Esophagus muscularis mucosa (tissue), 4 donors: ENCODE measurements at regions not wholly inside any gene's neighbourhood (a gene's known extent, or its start where the extent isn't known, plus 50 kb on each side); places are given as distances from the start of the nearest gene placed in this dataset.

Source experiments
- DNase-seq: peaks from one replicate; pipeline ENCODE4 v3.0.0-alpha.2; 2017; ENCODE audit errors: extremely low spot score
- H3K27ac ChIP-seq, 4 donors: fragments of 200-600 bp; sonication (generic); replicated peaks in 1 of 4; 1 replicate in 3 of 4; 2 replicates in 1 of 4; pipeline ENCODE4 v1.5.1; 2016 to 2019; ENCODE audit warnings: mild to moderate bottlenecking in 1 of 4
- H3K27me3 ChIP-seq, 4 donors: fragments of 200-600 bp; sonication (generic); one replicate each; pipeline versions ENCODE4 v1.5.1 to v1.6.0; 2016 to 2019
- H3K36me3 ChIP-seq, 4 donors: fragments of 200-600 bp; sonication (generic); one replicate each; pipeline ENCODE4 v1.5.1; 2016 to 2019
- H3K4me1 ChIP-seq, 4 donors: fragments of 200-600 bp; sonication (generic); one replicate each; pipeline ENCODE4 v1.5.1; 2016 to 2019
- H3K4me3 ChIP-seq, 4 donors: fragments of 200-600 bp; sonication (generic); 1 replicate in 2 of 4; 2 replicates in 2 of 4; pipeline ENCODE4 v1.5.1; 2016 to 2019; ENCODE audit warnings: mild to moderate bottlenecking in 4 of 4, moderate library complexity in 1 of 4
- H3K9me3 ChIP-seq, 4 donors: fragments of 200-600 bp; sonication (generic); 1 replicate in 3 of 4; 2 replicates in 1 of 4; pipeline ENCODE4 v1.5.1; 2016 to 2019
- CTCF ChIP-seq, 3 experiments: fragments of 200-600 bp in 2 of 3; fragments of 450-650 bp in 1 of 3; sonication (generic) in 2 of 3; IDR thresholded peaks; one replicate each; pipeline ENCODE4 v1.5.1; 2017 to 2019; ENCODE audit warnings: antibody characterized with exemption in 3 of 3, mild to moderate bottlenecking in 2 of 3, moderate library complexity in 1 of 3
- EP300 ChIP-seq: sonication (generic); formaldehyde crosslinking; IDR thresholded peaks from one replicate; pipeline ENCODE4 v1.6.1; 2017; ENCODE audit warnings: antibody characterized with exemption
- POLR2A ChIP-seq: fragments of 450-650 bp; IDR thresholded peaks from one replicate; pipeline ENCODE4 v1.6.1; 2017; ENCODE audit warnings: antibody characterized with exemption, moderate library complexity, mild to moderate bottlenecking, low read depth
- POLR2AphosphoS5 ChIP-seq, 2 donors: sonication (generic); formaldehyde crosslinking; IDR thresholded peaks; one replicate each; pipeline ENCODE4 v1.6.1; 2017; ENCODE audit warnings: antibody characterized with exemption in 2 of 2
- WGBS: methylation state at CpG from one replicate; pipeline ENCODE4 v1.1.5; 2018; 5-methylcytosine and 5-hydroxymethylcytosine counted together
- intact Hi-C: fragments of 100-400 bp; cut with DNase I; formaldehyde crosslinking; loops from one replicate; pipeline ENCODE4 v1.15.1; 2023

GRCh38 chr2:122651236-122651635 lies 895.8 kb downstream of the TSN start:
- Histone ChIP-seq H3K36me3 (no peaks in the 10 kb centered on the region), H3K4me1 (no peaks in the 10 kb centered on the region), H3K4me3 (no peak overlapping the region), H3K27me3 (no peaks in the 10 kb centered on the region), H3K9me3 (no peaks in the 10 kb centered on the region), H3K27ac (no peak overlapping the region)
- intact Hi-C loops: no loop called here
- no peak for DNase-seq
- TF ChIP-seq POLR2A (no peak), CTCF (IDR thresholded peaks at IDR 0.05) (no peak), EP300 (no peak), POLR2AphosphoS5 (IDR thresholded peaks at IDR 0.05) (no peak)
- 68% methylated on average over 2 of the region's 2 CpGs for WGBS

DNA sequence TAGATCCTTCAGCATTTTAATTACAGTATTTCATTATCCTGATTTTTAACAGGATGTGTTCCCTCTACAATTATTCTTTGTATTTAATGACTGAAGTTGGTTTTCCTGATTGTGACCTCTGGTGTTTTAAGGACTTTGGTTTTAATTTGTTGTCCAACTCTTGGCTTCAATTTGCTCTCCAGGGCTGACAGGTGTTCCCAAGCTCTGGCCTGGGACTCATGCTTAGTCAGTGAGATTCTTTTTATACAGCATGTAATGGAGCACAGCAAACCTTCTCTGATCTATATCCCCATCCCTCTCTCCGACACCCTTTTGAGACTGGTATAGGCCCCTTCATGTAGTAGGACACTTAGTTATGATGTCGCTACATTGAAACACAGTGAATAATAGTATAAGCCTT lies 896.3 kb downstream of the TSN start:
- no peak for DNase-seq
- H3K36me3 ChIP-seq: no peaks in the 10 kb centered on the region
- no peak for TF ChIP-seq POLR2A
- no peak for TF ChIP-seq POLR2AphosphoS5 (IDR thresholded peaks at IDR 0.05)
- no peaks in the 10 kb centered on the region for H3K9me3 ChIP-seq
- H3K27ac ChIP-seq: no peak overlapping the region
- no peaks in the 10 kb centered on the region for H3K4me1 ChIP-seq
- H3K27me3 ChIP-seq: no peaks in the 10 kb centered on the region
- H3K4me3 ChIP-seq: no peak overlapping the region
- intact Hi-C loops: no loop called here
- 100% methylated on average over 2 of the region's 2 CpGs for WGBS

- no peak for DNase-seq
- H3K36me3 ChIP-seq: no peaks in the 10 kb centered on the region
- TF ChIP-seq POLR2A: no peak
- TF ChIP-seq CTCF (IDR thresholded peaks at IDR 0.05): no peak
- TF ChIP-seq EP300: no peak
- no peak for TF ChIP-seq POLR2AphosphoS5 (IDR thresholded peaks at IDR 0.05)
- H3K4me1 ChIP-seq: no peaks in the 10 kb centered on the region
- H3K27me3 ChIP-seq: no peaks in the 10 kb centered on the region
- intact Hi-C loops: no loop called here
- no peaks in the 10 kb centered on the region for H3K9me3 ChIP-seq
- H3K4me3 ChIP-seq: no peak overlapping the region
- no peak overlapping the region for H3K27ac ChIP-seq
- WGBS: 70% methylated on average over 3 of the region's 3 CpGs
Measured at GRCh38 chr2:122652670-122653069, 897.2 kb downstream of the TSN start.

GRCh38 chr2:122656403-122656802 lies 901.0 kb downstream of the TSN start:
- Histone ChIP-seq H3K36me3 (no peaks in the 10 kb centered on the region), H3K27ac (no peak overlapping the region), H3K9me3 (no peaks in the 10 kb centered on the region), H3K27me3 (peaks cover 0 to 11% (median 0%) of the 10 kb centered on the region in 4 donors), H3K4me3 (no peak overlapping the region), H3K4me1 (peaks cover 0 to 6% (median 0%) of the 10 kb centered on the region in 4 donors)
- 93% methylated on average over 3 of the region's 3 CpGs for WGBS
- intact Hi-C loops: no loop called here
- TF ChIP-seq CTCF (IDR thresholded peaks at IDR 0.05): no peak
- TF ChIP-seq POLR2AphosphoS5 (IDR thresholded peaks at IDR 0.05): no peak
- no peak for TF ChIP-seq EP300
- no peak for TF ChIP-seq POLR2A
- DNase-seq: no peak

DNA sequence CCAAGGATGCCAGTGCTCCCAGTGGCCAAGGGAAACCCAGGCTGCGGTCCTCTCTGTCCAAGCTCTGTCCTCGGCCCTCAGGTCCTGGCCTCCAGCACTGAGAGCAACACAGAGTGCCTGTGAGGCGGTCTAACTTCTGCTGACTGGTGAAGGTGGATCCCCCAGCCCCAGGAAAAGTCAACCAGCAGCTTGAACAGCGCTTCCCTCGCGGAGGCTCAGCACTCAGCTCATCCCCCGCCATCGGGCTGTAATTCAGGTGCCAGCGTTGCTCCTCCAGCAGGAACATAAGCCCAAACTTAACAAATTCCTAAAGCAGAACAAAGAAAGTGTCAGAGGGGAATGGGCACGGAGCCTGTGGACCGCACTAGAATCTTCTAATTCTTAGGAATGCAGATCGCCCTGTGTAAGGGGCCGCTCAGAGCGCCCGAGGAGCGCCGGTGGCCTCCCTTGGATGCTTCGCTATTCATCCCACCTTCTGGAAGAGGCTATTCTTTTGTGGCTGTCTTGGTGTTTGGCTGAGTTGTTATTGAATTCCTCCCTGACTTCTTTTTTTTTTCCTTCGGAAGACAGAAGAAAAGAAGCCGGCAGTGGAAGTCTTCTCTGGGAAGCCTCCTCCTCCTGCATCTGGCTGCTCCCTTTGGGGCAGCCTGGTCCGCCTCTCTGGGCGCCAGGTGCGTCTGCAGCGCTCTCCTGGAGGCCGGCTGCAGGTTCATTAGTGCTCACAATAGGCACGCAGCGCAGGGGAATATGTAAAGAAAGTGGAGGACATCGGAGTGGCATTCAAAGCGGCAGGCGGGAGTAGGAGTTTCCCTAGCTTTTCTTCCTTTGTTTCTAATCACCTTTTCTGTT lies 905.6 kb downstream of the TSN start:
- no peak overlapping the region for H3K27ac ChIP-seq
- H3K36me3 ChIP-seq: no peaks in the 10 kb centered on the region
- H3K27me3 ChIP-seq: peaks cover 0 to 19% (median 0%) of the 10 kb centered on the region in 4 donors
- no peaks in the 10 kb centered on the region for H3K9me3 ChIP-seq
- DNase-seq: no peak
- 28% methylated on average over 24 of the region's 30 CpGs for WGBS
- H3K4me1 ChIP-seq: peaks cover 0 to 7% (median 0%) of the 10 kb centered on the region in 4 donors
- TF ChIP-seq CTCF (IDR thresholded peaks at IDR 0.05): no peak
- no peak for TF ChIP-seq EP300
- TF ChIP-seq POLR2AphosphoS5 (IDR thresholded peaks at IDR 0.05): no peak
- no peak for TF ChIP-seq POLR2A
- intact Hi-C loops: no loop called here
- H3K4me3 ChIP-seq: no peak overlapping the region
